HG03103 (cell line): ENCODE measurements at regions not wholly inside any gene's neighbourhood (a gene's known extent, or its start where the extent isn't known, plus 50 kb on each side); places are given as distances from the start of the nearest gene placed in this dataset.

Experiments used
- ATAC-seq: cut with Tn5 transposase; IDR thresholded peaks from one replicate; pipeline ENCODE4 v1.9.1; 2021; ENCODE audit warnings: low read depth; ENCODE audit not compliant: unreplicated experiment

- no peak for ATAC-seq
Measured at GRCh38 chr6:143621876-143622605, 55.7 kb upstream of the PHACTR2 start.

DNA sequence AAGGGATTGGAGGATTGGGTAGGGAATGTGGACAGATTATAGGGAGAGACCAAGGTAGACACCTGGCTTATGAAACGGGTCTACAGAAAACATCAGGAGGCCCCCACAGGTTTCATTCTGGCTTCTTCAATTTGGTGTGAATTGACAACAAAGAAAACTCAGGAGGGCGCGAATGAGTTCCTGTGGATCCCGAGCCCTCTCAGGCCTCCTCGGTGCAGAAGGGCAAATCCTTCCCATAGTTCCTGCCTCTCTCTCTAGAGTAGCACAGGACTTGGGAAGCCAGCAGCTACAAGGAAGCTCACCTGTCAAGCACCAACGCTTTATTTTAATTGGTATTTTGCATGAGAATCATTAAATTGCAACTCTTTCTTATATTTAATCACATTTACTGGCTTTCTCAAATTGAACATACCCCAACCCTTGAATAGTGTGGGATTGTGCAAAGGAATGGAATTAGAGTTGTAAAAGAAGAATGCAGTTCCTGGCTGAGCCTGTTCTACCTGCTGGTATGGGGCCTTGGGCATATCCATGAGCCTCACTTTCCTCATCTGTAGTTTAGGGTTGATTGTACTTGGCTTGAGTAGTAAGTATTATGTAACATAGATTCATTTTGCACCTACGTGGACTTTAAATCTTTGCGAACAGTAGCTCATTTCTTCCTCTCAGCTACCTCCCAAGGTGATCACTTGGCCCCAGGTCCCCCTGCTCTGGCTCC, 56.4 kb upstream of the PHACTR2 start:
- no peak for ATAC-seq

DNA sequence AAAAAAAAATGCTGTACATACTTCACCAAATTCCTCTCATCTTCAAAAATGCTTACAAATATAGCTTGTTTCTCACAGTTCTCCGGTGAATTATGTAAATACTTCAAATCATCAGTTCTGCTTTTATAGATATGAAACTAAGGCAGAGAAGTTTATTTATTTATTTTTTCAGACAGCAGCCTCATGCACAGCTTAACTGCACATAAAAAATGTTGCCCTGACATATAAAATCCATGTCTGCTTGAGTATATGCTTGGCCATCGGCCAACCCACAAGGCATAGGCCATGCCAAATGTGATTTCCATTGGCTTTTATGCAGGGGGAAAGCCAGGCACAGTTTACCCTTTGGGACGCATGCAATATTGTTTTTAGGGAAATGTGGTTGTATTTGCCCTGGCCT, 57.3 kb upstream of the PHACTR2 start:
- no peak for ATAC-seq

GRCh38 chr6:143619824-143620401, 57.9 kb upstream of the PHACTR2 start:
- ATAC-seq: no peak

GRCh38 chr6:143616741-143617140, 61.0 kb upstream of the PHACTR2 start:
- no peak for ATAC-seq

DNA sequence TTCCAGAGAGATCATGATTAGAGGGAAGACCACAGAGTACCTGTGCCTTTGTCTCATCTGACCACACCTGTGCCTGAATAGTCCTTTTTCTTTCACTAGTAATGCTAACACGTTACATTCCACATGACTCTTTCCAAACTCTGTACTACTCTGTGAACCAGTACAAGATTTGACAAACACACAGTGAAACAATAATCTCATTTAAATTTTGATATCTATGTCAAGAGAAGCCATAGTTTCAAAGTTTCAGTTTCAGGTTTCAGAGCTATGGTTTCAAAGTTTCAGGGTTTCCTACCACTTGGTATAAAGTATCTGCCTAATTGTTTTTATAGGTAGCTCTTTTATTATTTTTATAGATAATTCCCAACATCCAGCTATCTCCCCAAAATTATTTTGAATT, 62.0 kb upstream of the PHACTR2 start:
- peak; percentile 51 for ATAC-seq

DNA sequence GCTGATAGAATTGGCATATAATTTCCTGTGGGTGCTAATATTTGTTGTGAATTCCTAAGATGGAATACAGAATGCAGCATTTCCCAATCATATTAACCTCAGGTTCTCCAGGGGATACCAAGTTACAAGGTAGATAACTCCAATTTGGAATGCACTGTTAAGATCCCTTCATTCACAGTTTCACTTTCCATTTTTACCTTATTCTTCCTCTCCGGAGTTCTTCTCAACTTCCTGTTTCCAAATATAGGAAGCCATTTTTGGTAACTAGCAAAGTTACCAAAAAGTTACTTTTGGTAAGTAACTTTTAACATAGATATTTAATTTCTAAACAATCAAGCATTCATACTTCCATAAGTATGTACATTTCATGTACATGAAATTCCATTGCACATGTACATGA, 63.5 kb upstream of the PHACTR2 start:
- no peak for ATAC-seq

- ATAC-seq: no peak
Measured at GRCh38 chr6:143613749-143614148, 64.0 kb upstream of the PHACTR2 start.

GRCh38 chr6:143612186-143612585, 65.6 kb upstream of the PHACTR2 start:
- ATAC-seq: no peak

- no peak for ATAC-seq
Measured at GRCh38 chr6:143611580-143611979, 66.2 kb upstream of the PHACTR2 start.

GRCh38 chr6:143609972-143610371, 67.8 kb upstream of the PHACTR2 start:
- ATAC-seq: no peak

GRCh38 chr6:143609501-143609900, 68.3 kb upstream of the PHACTR2 start:
- no peak for ATAC-seq

- ATAC-seq: no peak
Measured at GRCh38 chr6:143608906-143609305, 68.9 kb upstream of the PHACTR2 start.

DNA sequence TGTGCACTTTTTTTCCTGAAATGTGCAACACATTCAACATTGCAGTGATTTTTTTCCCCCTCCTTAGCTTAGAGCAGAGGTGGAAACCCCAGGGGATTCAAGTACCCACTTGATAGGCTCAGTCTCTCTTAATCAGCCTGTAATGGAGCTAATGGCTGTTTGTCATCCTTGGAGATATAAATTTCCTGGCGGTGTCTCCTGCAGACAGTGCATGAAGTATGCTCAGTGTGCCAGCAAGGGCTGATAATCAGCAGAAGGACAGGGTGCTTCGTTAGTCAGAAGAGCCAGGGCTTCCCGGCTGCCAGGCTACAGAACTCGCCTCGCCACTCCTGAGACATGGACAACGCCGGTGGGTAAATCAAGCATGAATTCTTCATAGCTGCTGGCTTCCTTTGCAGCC, 69.8 kb upstream of the PHACTR2 start:
- no peak for ATAC-seq

GRCh38 chr6:143607168-143607567, 70.6 kb upstream of the PHACTR2 start:
- no peak for ATAC-seq

DNA sequence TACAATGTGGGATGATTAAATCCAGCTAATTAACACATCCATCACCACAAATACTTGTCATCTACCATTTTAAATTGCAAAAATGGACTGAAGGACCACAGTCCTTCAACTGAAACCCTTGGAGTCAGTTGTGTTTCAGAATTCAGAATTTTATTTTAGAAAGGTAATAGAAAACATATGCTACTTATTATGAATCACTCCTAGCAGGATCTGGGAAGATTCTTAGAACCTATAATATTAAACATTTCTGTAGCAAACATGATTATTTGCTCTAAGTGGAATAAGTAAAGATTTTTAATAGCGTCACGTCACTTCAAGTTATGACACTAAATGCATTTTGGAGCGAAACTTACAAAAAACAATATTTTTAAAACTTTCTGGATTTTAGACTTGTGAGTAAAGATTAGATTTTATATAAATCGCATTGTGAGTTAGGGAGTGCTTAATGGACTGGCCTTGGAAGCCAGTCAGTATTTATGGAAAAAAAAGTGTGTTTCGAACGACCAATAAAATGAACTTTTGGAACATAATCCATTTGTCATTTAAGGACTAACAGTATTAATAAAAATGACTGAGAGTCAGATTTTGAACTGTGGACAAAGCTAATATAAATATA, 71.8 kb upstream of the PHACTR2 start:
- ATAC-seq: no peak

DNA sequence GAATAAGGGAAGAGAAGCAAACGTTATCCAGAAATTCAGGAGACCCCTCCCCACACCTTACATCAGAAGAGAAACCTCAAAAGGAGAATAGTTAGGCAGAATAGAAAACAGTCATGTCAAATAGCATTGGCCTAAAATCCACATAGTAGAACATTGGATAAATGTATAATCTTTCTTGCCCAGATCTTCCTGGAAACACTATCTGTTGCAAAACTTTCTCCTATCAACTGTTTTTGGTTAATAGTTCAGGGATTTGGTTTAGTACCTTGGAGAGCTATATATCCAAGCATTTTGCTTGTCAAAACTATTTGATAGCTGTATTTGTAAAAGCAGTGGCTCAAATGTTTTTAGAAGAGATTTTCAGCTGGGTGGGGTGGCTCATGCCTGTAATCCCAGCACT, 74.3 kb upstream of the PHACTR2 start:
- ATAC-seq: no peak

DNA sequence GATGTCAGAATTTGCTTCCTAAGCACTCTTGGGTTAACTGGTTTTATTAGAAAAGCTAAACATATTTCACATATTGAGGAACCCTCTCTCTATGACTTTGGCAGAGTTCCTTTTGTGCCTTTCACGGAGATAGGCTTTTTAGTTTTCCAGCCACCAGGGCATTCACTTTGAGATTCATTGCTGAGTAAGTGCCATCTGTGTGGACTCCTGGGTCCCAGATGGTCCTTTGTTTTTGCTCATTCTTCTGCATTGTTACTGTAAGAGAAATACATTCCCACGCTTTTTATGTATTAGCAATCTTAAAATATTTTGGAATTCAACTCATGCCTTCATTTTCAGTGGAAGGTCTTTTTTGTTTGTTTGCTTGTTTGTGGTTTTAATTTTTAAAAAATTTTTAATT, 76.3 kb upstream of the PHACTR2 start:
- no peak for ATAC-seq

DNA sequence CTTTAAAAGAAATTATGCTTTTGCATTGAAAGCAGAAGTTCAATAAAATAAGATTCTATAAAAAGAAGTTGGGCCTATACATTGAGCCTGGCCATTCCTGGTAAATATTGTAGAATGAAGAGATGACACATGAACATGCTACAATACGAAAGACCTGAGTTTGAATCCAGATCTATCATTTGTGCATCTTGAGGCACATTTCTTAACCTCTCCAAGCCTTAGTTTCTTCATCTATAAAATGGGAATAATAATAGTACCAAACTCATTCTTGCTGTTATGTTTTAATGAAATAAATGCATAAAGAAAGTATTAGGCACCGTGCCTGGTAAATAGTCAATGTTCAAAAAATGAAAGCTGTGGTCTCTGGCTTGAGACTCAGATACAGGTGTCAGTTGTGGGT, 76.9 kb upstream of the PHACTR2 start:
- no peak for ATAC-seq

GRCh38 chr6:143598466-143599080, 79.2 kb upstream of the PHACTR2 start:
- ATAC-seq: peak; percentile 85

- ATAC-seq: no peak
Measured at GRCh38 chr6:143596866-143597265, 80.9 kb upstream of the PHACTR2 start.
